ENCODE measurements at regions not wholly inside any gene's neighbourhood (a gene's known extent, or its start where the extent isn't known, plus 50 kb on each side); places are given as distances from the start of the nearest gene placed in this dataset.

DNA sequence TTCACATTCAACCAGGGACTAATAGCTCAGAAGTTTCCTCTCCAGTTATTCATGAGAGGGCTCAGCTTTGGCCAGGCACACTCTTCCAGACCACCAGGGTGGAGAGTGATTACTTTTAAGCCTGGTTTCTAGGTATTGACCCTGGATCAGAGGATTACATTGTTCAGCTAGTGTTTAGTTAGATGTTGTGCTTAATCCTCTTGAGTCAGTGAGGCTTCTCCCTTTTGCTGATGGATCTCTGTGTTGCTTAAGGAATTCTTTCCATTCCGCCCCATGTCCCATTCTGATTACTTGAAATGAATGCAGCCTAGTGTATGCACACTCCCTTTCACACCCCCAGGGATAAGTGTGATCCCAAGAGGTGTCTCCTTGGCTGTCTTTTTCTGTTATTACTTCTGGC, 271.7 kb upstream of the ANO5 start:
- H3K4me1 ChIP-seq (ENCODE audit: insufficient read depth, poor library complexity, severe bottlenecking), result no peaks in the 10 kb centered on the region
- no peaks in the 10 kb centered on the region for H3K9me3 ChIP-seq (ENCODE audit: severe bottlenecking)
- no peak for TF ChIP-seq CTCF (IDR thresholded peaks at IDR 0.05; ENCODE audit: poor library complexity, severe bottlenecking)
- DNase-seq (ENCODE audit: low spot score) (no peak), ATAC-seq (ENCODE audit: low read depth) (no peak)
- H3K27me3 ChIP-seq (ENCODE audit: insufficient read depth, poor library complexity, severe bottlenecking), result no peaks in the 10 kb centered on the region
- H3K4me3 ChIP-seq (ENCODE audit: severe bottlenecking), result no peak overlapping the region
- no peaks in the 10 kb centered on the region for H3K36me3 ChIP-seq (ENCODE audit: low read depth)
- H3K27ac ChIP-seq (ENCODE audit: poor library complexity, severe bottlenecking), result no peak overlapping the region

GRCh38 chr11:21924262-21924661, 268.6 kb upstream of the ANO5 start:
- TF ChIP-seq CTCF (IDR thresholded peaks at IDR 0.05; ENCODE audit: poor library complexity, severe bottlenecking), result no peak
- H3K4me3 ChIP-seq (ENCODE audit: severe bottlenecking), result no peak overlapping the region
- DNase-seq (ENCODE audit: low spot score) (no peak), ATAC-seq (ENCODE audit: low read depth) (no peak)
- H3K4me1 ChIP-seq (ENCODE audit: insufficient read depth, poor library complexity, severe bottlenecking), result no peaks in the 10 kb centered on the region
- no peaks in the 10 kb centered on the region for H3K27me3 ChIP-seq (ENCODE audit: insufficient read depth, poor library complexity, severe bottlenecking)
- no peak overlapping the region for H3K27ac ChIP-seq (ENCODE audit: poor library complexity, severe bottlenecking)
- H3K36me3 ChIP-seq (ENCODE audit: low read depth), result no peaks in the 10 kb centered on the region
- H3K9me3 ChIP-seq (ENCODE audit: severe bottlenecking), result no peaks in the 10 kb centered on the region

DNA sequence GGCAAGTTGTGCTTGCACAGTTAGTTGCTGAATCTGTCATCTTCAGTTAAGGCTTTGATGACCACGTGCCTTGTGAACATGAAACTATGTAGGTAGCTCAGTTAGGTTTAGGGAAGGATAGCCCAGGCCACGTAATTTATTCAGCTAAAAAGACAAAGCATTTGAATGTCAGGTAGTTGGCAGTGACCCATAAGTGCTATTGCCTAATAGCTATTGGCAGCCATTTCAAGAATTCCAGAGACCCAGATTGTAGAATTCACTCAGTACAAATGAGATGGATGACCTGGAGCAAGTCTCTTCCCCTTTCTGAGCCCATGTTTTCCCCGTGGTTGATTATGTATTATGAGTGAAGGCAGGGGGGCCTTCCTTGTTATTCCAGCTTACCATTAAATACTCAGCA, 265.3 kb upstream of the ANO5 start:
- H3K4me1 ChIP-seq (ENCODE audit: insufficient read depth, poor library complexity, severe bottlenecking), result no peaks in the 10 kb centered on the region
- no peaks in the 10 kb centered on the region for H3K27me3 ChIP-seq (ENCODE audit: insufficient read depth, poor library complexity, severe bottlenecking)
- H3K36me3 ChIP-seq (ENCODE audit: low read depth), result no peaks in the 10 kb centered on the region
- no peaks in the 10 kb centered on the region for H3K9me3 ChIP-seq (ENCODE audit: severe bottlenecking)
- H3K4me3 ChIP-seq (ENCODE audit: severe bottlenecking), result no peak overlapping the region
- no peak overlapping the region for H3K27ac ChIP-seq (ENCODE audit: poor library complexity, severe bottlenecking)
- no peak for TF ChIP-seq CTCF (IDR thresholded peaks at IDR 0.05; ENCODE audit: poor library complexity, severe bottlenecking)
- DNase-seq (ENCODE audit: low spot score), result no peak
- no peak for ATAC-seq (ENCODE audit: low read depth)

- H3K4me3 ChIP-seq (ENCODE audit: severe bottlenecking), result no peak overlapping the region
- no peak overlapping the region for H3K27ac ChIP-seq (ENCODE audit: poor library complexity, severe bottlenecking)
Measured at GRCh38 chr11:21928847-21929246, 264.0 kb upstream of the ANO5 start.

DNA sequence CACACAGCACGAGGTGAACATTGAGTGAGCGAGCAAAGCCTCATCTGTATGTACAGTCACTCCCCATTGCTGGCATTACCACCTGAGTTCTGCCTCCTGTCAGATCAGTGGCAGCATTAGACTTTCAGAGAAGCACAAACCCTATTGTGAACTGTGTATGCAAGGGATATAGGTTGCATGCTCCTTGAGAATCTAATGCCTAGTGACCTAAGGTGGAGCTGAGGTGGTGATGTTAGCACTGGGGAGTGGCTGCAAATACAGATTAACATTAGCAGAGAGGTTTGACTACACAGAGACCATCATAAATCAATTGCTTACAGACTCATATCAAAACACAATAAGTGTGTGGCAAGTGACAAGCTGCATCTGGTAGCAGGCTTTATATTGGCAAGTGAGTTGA, 262.5 kb upstream of the ANO5 start:
- H3K4me3 ChIP-seq (ENCODE audit: severe bottlenecking), result no peak overlapping the region
- TF ChIP-seq CTCF (IDR thresholded peaks at IDR 0.05; ENCODE audit: poor library complexity, severe bottlenecking), result no peak
- DNase-seq (ENCODE audit: low spot score), result no peak

More at GRCh38 chr11:21928847-21929246, 264.0 kb upstream of the ANO5 start:
- Histone ChIP-seq H3K9me3 (ENCODE audit: severe bottlenecking) (no peaks in the 10 kb centered on the region), H3K4me1 (ENCODE audit: insufficient read depth, poor library complexity, severe bottlenecking) (no peaks in the 10 kb centered on the region), H3K36me3 (ENCODE audit: low read depth) (no peaks in the 10 kb centered on the region), H3K27me3 (ENCODE audit: insufficient read depth, poor library complexity, severe bottlenecking) (no peaks in the 10 kb centered on the region)
- no peak for DNase-seq (ENCODE audit: low spot score)
- no peak for ATAC-seq (ENCODE audit: low read depth)
- no peak for TF ChIP-seq CTCF (IDR thresholded peaks at IDR 0.05; ENCODE audit: poor library complexity, severe bottlenecking)

More for the DNA sequence above, 262.5 kb upstream of the ANO5 start:
- Histone ChIP-seq H3K27me3 (ENCODE audit: insufficient read depth, poor library complexity, severe bottlenecking) (no peaks in the 10 kb centered on the region), H3K27ac (ENCODE audit: poor library complexity, severe bottlenecking) (no peak overlapping the region), H3K4me1 (ENCODE audit: insufficient read depth, poor library complexity, severe bottlenecking) (no peaks in the 10 kb centered on the region), H3K9me3 (ENCODE audit: severe bottlenecking) (no peaks in the 10 kb centered on the region), H3K36me3 (ENCODE audit: low read depth) (no peaks in the 10 kb centered on the region)
- no peak for ATAC-seq (ENCODE audit: low read depth)
